HG03039 (cell line): ENCODE measurements at regions not wholly inside any gene's neighbourhood (a gene's known extent, or its start where the extent isn't known, plus 50 kb on each side); places are given as distances from the start of the nearest gene placed in this dataset.
"Not testable (repeated sequence)": the region's sequence is repeated elsewhere in the genome, so short reads cannot be mapped to it uniquely, and the experiment has no call there.

ENCODE experiments used
- ATAC-seq: cut with Tn5 transposase; IDR thresholded peaks from one replicate; pipeline ENCODE4 v1.9.1; 2021; ENCODE audit warnings: mild to moderate bottlenecking, moderate library complexity; ENCODE audit not compliant: unreplicated experiment

- no peak for ATAC-seq
Measured at GRCh38 chr17:64773386-64773835, 111.3 kb upstream of the SMURF2 start.

GRCh38 chr17:64772845-64773299 lies 110.8 kb upstream of the SMURF2 start:
- ATAC-seq = no peak

- ATAC-seq = no peak
Measured at GRCh38 chr17:64771980-64772844, 110.1 kb upstream of the SMURF2 start.

GRCh38 chr17:64769712-64770111 lies 107.6 kb upstream of the SMURF2 start:
- ATAC-seq = no peak

- ATAC-seq = no peak
Measured at GRCh38 chr17:64767269-64767997, 105.3 kb upstream of the SMURF2 start.

GRCh38 chr17:64765191-64765889 lies 103.2 kb upstream of the SMURF2 start:
- no peak for ATAC-seq

- no peak for ATAC-seq
Measured at GRCh38 chr17:64750891-64751677, 89.0 kb upstream of the SMURF2 start.

- no peak for ATAC-seq
Measured at GRCh38 chr17:64750478-64750877, 88.4 kb upstream of the SMURF2 start.

GRCh38 chr17:64749306-64749705 lies 87.2 kb upstream of the SMURF2 start:
- ATAC-seq = no peak

GRCh38 chr17:64747938-64748540 lies 85.9 kb upstream of the SMURF2 start:
- ATAC-seq = no peak

GRCh38 chr17:64742326-64742725 lies 80.2 kb upstream of the SMURF2 start:
- ATAC-seq = no peak

- not testable (repeated sequence) for ATAC-seq
Measured at GRCh38 chr17:64741916-64742315, 79.8 kb upstream of the SMURF2 start.

GRCh38 chr17:64741038-64741641 lies 79.0 kb upstream of the SMURF2 start:
- ATAC-seq = no peak

GRCh38 chr17:64739316-64740058 lies 77.4 kb upstream of the SMURF2 start:
- no peak for ATAC-seq

GRCh38 chr17:64736804-64737492 lies 74.8 kb upstream of the SMURF2 start:
- ATAC-seq = no peak

GRCh38 chr17:64732336-64733006 lies 70.4 kb upstream of the SMURF2 start:
- ATAC-seq = no peak

GRCh38 chr17:64730023-64730422 lies 67.9 kb upstream of the SMURF2 start:
- not testable (repeated sequence) for ATAC-seq

- ATAC-seq = no peak
Measured at GRCh38 chr17:64729201-64729600, 67.1 kb upstream of the SMURF2 start.
